Liver (tissue), 3 donors: ENCODE measurements at regions not wholly inside any gene's neighbourhood (a gene's known extent, or its start where the extent isn't known, plus 50 kb on each side); places are given as distances from the start of the nearest gene placed in this dataset.

Source experiments
- CTCF ChIP-seq: fragments of 150-350 bp; IDR thresholded peaks from 2 replicates; pipeline ENCODE4 v1.5.1; 2017; ENCODE audit warnings: improper control_type of control experiment, low read depth, low read length; ENCODE audit not compliant: missing input control
- RXRA ChIP-seq, 2 donors: IDR thresholded peaks; 2 replicates each; pipeline ENCODE4 v1.6.1; 2017 to 2018; ENCODE audit warnings: antibody characterized with exemption in 2 of 2, mild to moderate bottlenecking in 1 of 2
- SP1 ChIP-seq: IDR thresholded peaks from 2 replicates; pipeline ENCODE4 v1.6.1; 2018; ENCODE audit warnings: antibody characterized with exemption, mild to moderate bottlenecking
- donor health status: healthy.
- donor health status: healthy.

- TF ChIP-seq RXRA (IDR thresholded peaks at IDR 0.05): no peak
- TF ChIP-seq CTCF: no peak
- TF ChIP-seq SP1: no peak
Measured at GRCh38 chr10:3396116-3396515, 223.5 kb upstream of the PITRM1 start.
